ENCODE measurements at regions not wholly inside any gene's neighbourhood (a gene's known extent, or its start where the extent isn't known, plus 50 kb on each side); places are given as distances from the start of the nearest gene placed in this dataset.

DNA sequence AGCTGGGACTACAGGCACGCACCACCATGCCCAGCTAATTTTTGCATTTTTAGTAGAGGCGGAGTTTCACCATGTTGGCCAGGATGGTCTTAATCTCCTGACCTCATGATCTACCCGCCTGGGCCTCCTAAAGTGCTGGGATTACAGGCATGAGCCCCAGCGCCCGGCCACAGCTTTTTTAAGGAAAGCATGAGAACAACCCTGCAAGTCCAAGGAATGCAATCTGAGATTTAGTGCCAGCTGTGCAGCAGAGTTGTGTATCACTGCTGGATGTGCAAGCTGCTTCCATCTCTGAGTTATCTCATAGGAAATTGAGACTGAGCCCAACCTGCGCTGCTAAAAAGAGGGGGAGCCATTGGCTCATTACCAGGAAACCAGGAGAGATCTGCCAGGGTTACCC is 399.9 kb upstream of the CYRIA start (continued):
- TF ChIP-seq SIN3A (IDR thresholded peaks at IDR 0.05; ENCODE audit: borderline replicate concordance, low read depth, low read length) (no peak), GABPA (IDR thresholded peaks at IDR 0.05; ENCODE audit: low read depth) (no peak), RFX5 (IDR thresholded peaks at IDR 0.05; ENCODE audit: low read length) (no peak), MEF2A (IDR thresholded peaks at IDR 0.05; ENCODE audit: borderline replicate concordance, low read depth) (no peak)

- no peak overlapping the region for H3K9ac ChIP-seq
- no peaks in the 10 kb centered on the region for H3K4me1 ChIP-seq (ENCODE audit: control insufficient read depth in 1 of 2, insufficient read depth in 2 of 2, low read depth in 1 of 2, low read length in 1 of 2)
- TF ChIP-seq USF1 (IDR thresholded peaks at IDR 0.05; ENCODE audit: borderline replicate concordance, low read depth) (no peak), TCF12 (IDR thresholded peaks at IDR 0.05) (no peak), NRF1 (IDR thresholded peaks at IDR 0.05; ENCODE audit: low read depth, low read length) (no peak), MAX (IDR thresholded peaks at IDR 0.05; ENCODE audit: low read depth) (no peak), ELF1 (IDR thresholded peaks at IDR 0.05) (no peak), JUND (IDR thresholded peaks at IDR 0.05) (no peak)
- TF ChIP-seq, protein P1, sequence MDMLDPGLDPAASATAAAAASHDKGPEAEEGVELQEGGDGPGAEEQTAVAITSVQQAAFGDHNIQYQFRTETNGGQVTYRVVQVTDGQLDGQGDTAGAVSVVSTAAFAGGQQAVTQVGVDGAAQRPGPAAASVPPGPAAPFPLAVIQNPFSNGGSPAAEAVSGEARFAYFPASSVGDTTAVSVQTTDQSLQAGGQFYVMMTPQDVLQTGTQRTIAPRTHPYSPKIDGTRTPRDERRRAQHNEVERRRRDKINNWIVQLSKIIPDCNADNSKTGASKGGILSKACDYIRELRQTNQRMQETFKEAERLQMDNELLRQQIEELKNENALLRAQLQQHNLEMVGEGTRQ (IDR thresholded peaks at IDR 0.05; ENCODE audit: borderline replicate concordance, low read depth, low read length): no peak
- TF ChIP-seq, protein P2, sequence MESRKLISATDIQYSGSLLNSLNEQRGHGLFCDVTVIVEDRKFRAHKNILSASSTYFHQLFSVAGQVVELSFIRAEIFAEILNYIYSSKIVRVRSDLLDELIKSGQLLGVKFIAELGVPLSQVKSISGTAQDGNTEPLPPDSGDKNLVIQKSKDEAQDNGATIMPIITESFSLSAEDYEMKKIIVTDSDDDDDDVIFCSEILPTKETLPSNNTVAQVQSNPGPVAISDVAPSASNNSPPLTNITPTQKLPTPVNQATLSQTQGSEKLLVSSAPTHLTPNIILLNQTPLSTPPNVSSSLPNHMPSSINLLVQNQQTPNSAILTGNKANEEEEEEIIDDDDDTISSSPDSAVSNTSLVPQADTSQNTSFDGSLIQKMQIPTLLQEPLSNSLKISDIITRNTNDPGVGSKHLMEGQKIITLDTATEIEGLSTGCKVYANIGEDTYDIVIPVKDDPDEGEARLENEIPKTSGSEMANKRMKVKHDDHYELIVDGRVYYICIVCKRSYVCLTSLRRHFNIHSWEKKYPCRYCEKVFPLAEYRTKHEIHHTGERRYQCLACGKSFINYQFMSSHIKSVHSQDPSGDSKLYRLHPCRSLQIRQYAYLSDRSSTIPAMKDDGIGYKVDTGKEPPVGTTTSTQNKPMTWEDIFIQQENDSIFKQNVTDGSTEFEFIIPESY (IDR thresholded peaks at IDR 0.05; ENCODE audit: borderline replicate concordance, low read depth): no peak
- no peak for DNase-seq
- H3K4me3 ChIP-seq (ENCODE audit: low read depth in 2 of 2, low read length in 1 of 2): no peak overlapping the region
- WGBS (ENCODE audit: low lambda C conversion rate): 56% methylated on average over 2 of the region's 2 CpGs
- no peaks in the 10 kb centered on the region for H4K20me1 ChIP-seq (ENCODE audit: insufficient read depth)
- H3K27me3 ChIP-seq (ENCODE audit: insufficient read depth): no peaks in the 10 kb centered on the region
- H3F3A ChIP-seq (replicated peaks; ENCODE audit: insufficient read depth): no peaks in the 10 kb centered on the region
- H3K4me2 ChIP-seq: no peak overlapping the region
- H3K79me2 ChIP-seq (ENCODE audit: insufficient read depth): no peaks in the 10 kb centered on the region
- no peak overlapping the region for H2AFZ ChIP-seq (ENCODE audit: low read depth)
- no peaks in the 10 kb centered on the region for H3K9me3 ChIP-seq
- H3K36me3 ChIP-seq (replicated peaks in 1 of 2; ENCODE audit: control insufficient read depth in 1 of 2, insufficient read depth in 2 of 2, low read length in 1 of 2): no peaks in the 10 kb centered on the region
- H3K9me2 ChIP-seq: no peaks in the 10 kb centered on the region
- ChIA-PET CTCF (interaction anchor here (2.4 kb wide), 1 partner anchor 11 kb away, joined by 6 read pairs; no protein-coding TSS in a partner anchor), POLR2A (no interaction called here)
- H3K27ac ChIP-seq (ENCODE audit: low read depth in 2 of 2, low read length in 1 of 2): no peak overlapping the region
These were observed 395.4 kb upstream of the CYRIA start for GRCh38 chr2:17061028-17061427.

- H4K20me1 ChIP-seq (ENCODE audit: insufficient read depth): no peaks in the 10 kb centered on the region
- no peaks in the 10 kb centered on the region for H3K27me3 ChIP-seq (ENCODE audit: insufficient read depth)
- CTCF ChIA-PET: interaction anchor here (0.9 to 1.6 kb wide), 4 partner anchors 11 to 102 kb away, joined by 3 to 6 read pairs (median 3); no protein-coding TSS in a partner anchor
- no peak for TF ChIP-seq EZH2phosphoT487 (IDR thresholded peaks at IDR 0.05; ENCODE audit: borderline replicate concordance, low read depth)
- TF ChIP-seq SIN3A (IDR thresholded peaks at IDR 0.05; ENCODE audit: borderline replicate concordance, low read depth, low read length): no peak
- no peak for TF ChIP-seq REST (IDR thresholded peaks at IDR 0.05; ENCODE audit: low read depth, low read length)
- no peak for TF ChIP-seq FOSL2 (IDR thresholded peaks at IDR 0.05; ENCODE audit: borderline replicate concordance, low read depth)
- TF ChIP-seq, protein P3, sequence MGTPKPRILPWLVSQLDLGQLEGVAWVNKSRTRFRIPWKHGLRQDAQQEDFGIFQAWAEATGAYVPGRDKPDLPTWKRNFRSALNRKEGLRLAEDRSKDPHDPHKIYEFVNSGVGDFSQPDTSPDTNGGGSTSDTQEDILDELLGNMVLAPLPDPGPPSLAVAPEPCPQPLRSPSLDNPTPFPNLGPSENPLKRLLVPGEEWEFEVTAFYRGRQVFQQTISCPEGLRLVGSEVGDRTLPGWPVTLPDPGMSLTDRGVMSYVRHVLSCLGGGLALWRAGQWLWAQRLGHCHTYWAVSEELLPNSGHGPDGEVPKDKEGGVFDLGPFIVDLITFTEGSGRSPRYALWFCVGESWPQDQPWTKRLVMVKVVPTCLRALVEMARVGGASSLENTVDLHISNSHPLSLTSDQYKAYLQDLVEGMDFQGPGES (IDR thresholded peaks at IDR 0.05; ENCODE audit: low read depth, low read length): no peak
- no peak for TF ChIP-seq RFX5 (IDR thresholded peaks at IDR 0.05; ENCODE audit: low read length)
- TF ChIP-seq FOXM1 (IDR thresholded peaks at IDR 0.05; ENCODE audit: low read depth): no peak
- no peak overlapping the region for H2AFZ ChIP-seq (ENCODE audit: low read depth)
- no peaks in the 10 kb centered on the region for H3F3A ChIP-seq (replicated peaks; ENCODE audit: insufficient read depth)
- no peak overlapping the region for H3K27ac ChIP-seq (ENCODE audit: low read depth in 2 of 2, low read length in 1 of 2)
- no peaks in the 10 kb centered on the region for H3K4me1 ChIP-seq (ENCODE audit: control insufficient read depth in 1 of 2, insufficient read depth in 2 of 2, low read depth in 1 of 2, low read length in 1 of 2)
- POLR2A ChIA-PET: no interaction called here
- H3K4me2 ChIP-seq: no peak overlapping the region
- H3K36me3 ChIP-seq (replicated peaks in 1 of 2; ENCODE audit: control insufficient read depth in 1 of 2, insufficient read depth in 2 of 2, low read length in 1 of 2): no peaks in the 10 kb centered on the region
- 56% methylated on average over 1 of the region's 1 CpG for WGBS (ENCODE audit: low lambda C conversion rate)
- no peak overlapping the region for H3K4me3 ChIP-seq (ENCODE audit: low read depth in 2 of 2, low read length in 1 of 2)
- no peak overlapping the region for H3K9ac ChIP-seq
- no peaks in the 10 kb centered on the region for H3K9me3 ChIP-seq
- no peaks in the 10 kb centered on the region; the same call in 1 of the 2 replicates for H3K9me2 ChIP-seq
- no peaks in the 10 kb centered on the region for H3K79me2 ChIP-seq (ENCODE audit: insufficient read depth)
- no peak for DNase-seq
These were observed 393.8 kb upstream of the CYRIA start for GRCh38 chr2:17059458-17059857.
